Esophagus (tissue), 2 donors: ENCODE measurements at regions not wholly inside any gene's neighbourhood (a gene's known extent, or its start where the extent isn't known, plus 50 kb on each side); places are given as distances from the start of the nearest gene placed in this dataset.

ENCODE experiments used
- H3K27ac ChIP-seq, 2 donors: one replicate each; pipeline ENCODE4 v1.5.1; 2013; ENCODE audit warnings: low read depth in 2 of 2, mild to moderate bottlenecking in 2 of 2, inconsistent platforms in 1 of 2, low read length in 1 of 2, moderate library complexity in 1 of 2
- H3K27me3 ChIP-seq, 2 donors: one replicate each; pipeline ENCODE4 v1.6.1; 2013; ENCODE audit warnings: low read length in 2 of 2, control low read depth in 1 of 2, mild to moderate bottlenecking in 1 of 2; ENCODE audit not compliant: insufficient read depth in 2 of 2, control insufficient read depth in 1 of 2
- H3K36me3 ChIP-seq, 2 donors: one replicate each; pipeline ENCODE4 v1.6.1; 2013; ENCODE audit warnings: low read length in 1 of 2; ENCODE audit not compliant: control insufficient read depth in 2 of 2, insufficient read depth in 2 of 2
- H3K4me1 ChIP-seq, 2 donors: one replicate each; pipeline ENCODE4 v1.6.1; 2013; ENCODE audit warnings: low read length in 1 of 2; ENCODE audit not compliant: control insufficient read depth in 2 of 2, insufficient read depth in 2 of 2
- H3K4me3 ChIP-seq, 2 donors: one replicate each; pipeline ENCODE4 v1.5.1; 2013; ENCODE audit warnings: low read length in 2 of 2, mild to moderate bottlenecking in 2 of 2, low read depth in 1 of 2, moderate library complexity in 1 of 2
- H3K9me3 ChIP-seq, 2 donors: one replicate each; pipeline ENCODE4 v1.6.1; 2013; ENCODE audit warnings: mild to moderate bottlenecking in 2 of 2, low read depth in 1 of 2, low read length in 1 of 2, moderate library complexity in 1 of 2; ENCODE audit not compliant: control insufficient read depth in 2 of 2, insufficient read depth in 1 of 2
- WGBS, 2 donors: extraction: QIAGEN DNeasy Blood & Tissue Kit; methylation state at CpG; one replicate each; pipeline ENCODE4 v1.1.7; 2013; 5-methylcytosine and 5-hydroxymethylcytosine counted together
- donor health status: healthy with polysubstance abuse.
- donor health status: Bipolar disorder and iron deficiency.

DNA sequence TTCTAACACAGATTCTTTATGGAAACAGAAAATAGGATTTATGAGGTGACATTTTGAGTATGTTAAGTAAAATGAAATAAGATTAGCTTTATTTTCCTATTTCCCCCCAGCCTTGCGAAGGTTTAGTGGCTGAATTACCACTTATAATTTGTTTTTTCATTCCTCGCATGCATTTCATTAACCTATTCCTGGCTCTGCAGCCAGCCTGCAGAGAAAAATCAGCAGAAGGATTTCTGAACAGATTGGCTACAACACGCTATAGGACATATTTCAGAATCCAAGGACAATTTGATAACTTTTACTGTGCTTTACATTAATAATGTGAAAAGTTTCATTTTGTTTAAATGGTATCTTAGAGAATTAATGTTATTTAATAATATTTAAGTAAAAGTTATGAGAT is 162.4 kb upstream of the MMS22L start:
- Histone ChIP-seq H3K9me3 (no peaks in the 10 kb centered on the region), H3K27ac (no peak overlapping the region), H3K4me3 (no peak overlapping the region), H3K36me3 (no peaks in the 10 kb centered on the region), H3K4me1 (no peaks in the 10 kb centered on the region), H3K27me3 (no peaks in the 10 kb centered on the region)
- 51 to 54% methylated on average over 3 of the region's 3 CpGs for WGBS, 2 donors

DNA sequence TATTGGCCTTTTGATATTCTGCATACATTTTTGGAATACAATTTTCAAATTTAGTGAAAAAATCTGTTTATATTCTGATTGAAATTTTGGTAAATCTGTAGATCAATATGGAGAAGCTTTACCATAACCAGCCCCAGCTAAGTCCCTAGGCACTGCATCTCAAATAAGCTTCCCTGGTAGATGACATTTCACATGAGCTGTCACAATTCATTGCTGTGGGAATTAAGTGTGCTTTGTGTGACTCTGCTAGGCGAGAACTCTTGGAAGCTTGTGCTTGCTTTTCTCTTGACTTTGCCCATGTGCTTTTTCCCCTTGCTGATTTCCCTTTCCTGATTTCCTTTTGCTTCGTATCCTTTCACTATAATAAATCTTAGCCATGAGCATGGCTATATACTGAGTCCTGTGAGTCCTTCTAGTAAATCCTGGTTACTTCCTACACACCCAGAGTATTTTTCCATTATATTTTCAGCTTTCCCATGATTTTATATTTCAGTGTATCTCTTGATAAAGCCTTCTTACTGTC is 166.5 kb upstream of the MMS22L start:
- H3K36me3 ChIP-seq = no peaks in the 10 kb centered on the region
- no peaks in the 10 kb centered on the region for H3K4me1 ChIP-seq
- H3K4me3 ChIP-seq = no peak overlapping the region
- no peaks in the 10 kb centered on the region for H3K27me3 ChIP-seq
- no peak overlapping the region for H3K27ac ChIP-seq
- H3K9me3 ChIP-seq = no peaks in the 10 kb centered on the region
- WGBS, 2 donors = 48 to 52% methylated on average over 2 of the region's 2 CpGs

DNA sequence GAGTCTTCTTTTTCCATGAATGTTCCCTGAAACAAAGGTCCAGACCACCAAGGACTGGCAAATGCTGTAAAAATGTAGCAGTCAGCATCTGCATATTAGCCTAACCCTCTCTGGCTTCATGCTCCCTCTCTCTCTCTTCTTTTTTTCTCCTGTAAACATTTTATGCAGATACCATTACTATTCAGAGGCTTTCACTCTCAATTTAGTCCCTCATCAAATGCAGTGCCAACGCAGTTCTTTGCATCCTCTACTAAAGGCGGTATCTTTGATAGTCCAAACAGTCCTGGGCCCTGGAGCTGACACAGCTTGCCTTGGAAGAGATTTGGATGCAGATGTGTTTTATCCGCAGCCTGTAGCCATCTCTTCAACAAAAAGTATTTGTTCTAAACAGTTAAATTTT is 167.1 kb upstream of the MMS22L start:
- Histone ChIP-seq H3K36me3 (no peaks in the 10 kb centered on the region), H3K4me3 (no peak overlapping the region), H3K27ac (no peak overlapping the region), H3K4me1 (no peaks in the 10 kb centered on the region), H3K9me3 (no peaks in the 10 kb centered on the region), H3K27me3 (no peaks in the 10 kb centered on the region)
- WGBS, 2 donors = 73 to 81% methylated on average over 3 of the region's 3 CpGs

DNA sequence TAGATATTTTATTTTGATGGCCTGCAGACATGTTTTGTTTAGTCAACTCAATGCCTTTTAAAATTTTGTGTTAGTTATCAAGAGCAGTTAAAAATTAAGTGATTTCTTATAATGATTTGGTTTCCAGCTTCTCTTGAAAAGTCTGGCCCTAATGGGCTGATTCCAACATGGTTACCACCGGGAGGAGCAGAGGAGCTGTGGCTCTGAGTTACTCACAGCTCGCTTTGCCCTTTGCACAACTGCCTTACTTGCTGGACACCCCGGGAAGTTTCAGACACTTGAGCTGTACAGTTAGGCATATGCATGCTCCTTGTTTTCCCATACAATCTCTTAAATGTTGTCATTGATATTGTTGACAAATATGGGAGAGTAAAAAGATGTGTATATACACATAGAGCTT is 173.1 kb upstream of the MMS22L start:
- no peaks in the 10 kb centered on the region for H3K4me1 ChIP-seq
- H3K9me3 ChIP-seq = no peaks in the 10 kb centered on the region
- H3K27ac ChIP-seq = no peak overlapping the region
- H3K36me3 ChIP-seq = no peaks in the 10 kb centered on the region
- H3K4me3 ChIP-seq = no peak overlapping the region
- 54 to 62% methylated on average over 3 of the region's 3 CpGs for WGBS, 2 donors
- peaks cover 0 to 3% of the 10 kb centered on the region in 2 donors for H3K27me3 ChIP-seq

DNA sequence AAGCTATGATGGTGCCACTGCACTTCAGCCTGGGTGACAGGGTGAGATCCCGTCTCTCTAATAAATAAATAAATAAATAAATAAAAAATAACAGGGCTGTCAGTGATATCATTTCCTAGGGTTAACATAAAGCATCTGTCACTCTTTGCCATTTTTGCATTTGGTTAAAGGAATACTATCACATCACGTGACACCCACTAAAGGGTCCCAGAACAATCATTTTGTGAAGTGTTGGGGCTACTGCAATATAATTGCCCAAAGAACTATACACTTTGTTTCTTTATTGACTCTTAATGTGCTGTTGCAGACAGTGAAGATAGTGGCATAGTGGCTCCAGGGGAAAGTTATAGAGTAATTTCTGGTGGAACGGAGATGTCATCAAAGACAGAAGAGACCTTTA is 176.5 kb upstream of the MMS22L start:
- Histone ChIP-seq H3K9me3 (no peaks in the 10 kb centered on the region), H3K27ac (no peak overlapping the region), H3K4me1 (no peaks in the 10 kb centered on the region), H3K36me3 (no peaks in the 10 kb centered on the region), H3K27me3 (peaks cover 0 to 3% of the 10 kb centered on the region in 2 donors), H3K4me3 (no peak overlapping the region)
- 89 to 92% methylated on average over 3 of the region's 3 CpGs for WGBS, 2 donors

DNA sequence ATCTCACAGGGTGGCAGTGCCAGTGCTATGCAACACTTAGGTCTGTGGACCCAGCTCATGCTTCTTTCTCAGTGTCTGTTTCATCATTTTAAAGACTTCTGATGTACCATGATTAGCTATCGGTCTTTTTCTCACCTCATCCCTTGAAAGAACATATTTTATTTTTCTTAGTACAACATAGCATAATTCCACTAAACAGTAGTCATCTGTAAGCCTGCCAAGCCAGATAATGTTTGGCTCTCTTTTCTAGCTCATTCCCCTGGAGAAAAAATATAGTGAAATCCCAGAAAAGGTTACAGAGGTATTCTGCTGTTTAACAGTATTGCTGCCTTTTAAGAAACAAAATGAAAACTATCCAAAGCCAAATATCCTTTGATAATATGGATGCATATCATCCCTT is 177.0 kb upstream of the MMS22L start:
- no peaks in the 10 kb centered on the region for H3K4me1 ChIP-seq
- H3K27me3 ChIP-seq = peaks cover 0 to 3% of the 10 kb centered on the region in 2 donors
- no peaks in the 10 kb centered on the region for H3K9me3 ChIP-seq
- 81 to 82% methylated on average over 1 of the region's 1 CpG for WGBS, 2 donors
- no peak overlapping the region for H3K4me3 ChIP-seq
- no peak overlapping the region for H3K27ac ChIP-seq
- no peaks in the 10 kb centered on the region for H3K36me3 ChIP-seq

DNA sequence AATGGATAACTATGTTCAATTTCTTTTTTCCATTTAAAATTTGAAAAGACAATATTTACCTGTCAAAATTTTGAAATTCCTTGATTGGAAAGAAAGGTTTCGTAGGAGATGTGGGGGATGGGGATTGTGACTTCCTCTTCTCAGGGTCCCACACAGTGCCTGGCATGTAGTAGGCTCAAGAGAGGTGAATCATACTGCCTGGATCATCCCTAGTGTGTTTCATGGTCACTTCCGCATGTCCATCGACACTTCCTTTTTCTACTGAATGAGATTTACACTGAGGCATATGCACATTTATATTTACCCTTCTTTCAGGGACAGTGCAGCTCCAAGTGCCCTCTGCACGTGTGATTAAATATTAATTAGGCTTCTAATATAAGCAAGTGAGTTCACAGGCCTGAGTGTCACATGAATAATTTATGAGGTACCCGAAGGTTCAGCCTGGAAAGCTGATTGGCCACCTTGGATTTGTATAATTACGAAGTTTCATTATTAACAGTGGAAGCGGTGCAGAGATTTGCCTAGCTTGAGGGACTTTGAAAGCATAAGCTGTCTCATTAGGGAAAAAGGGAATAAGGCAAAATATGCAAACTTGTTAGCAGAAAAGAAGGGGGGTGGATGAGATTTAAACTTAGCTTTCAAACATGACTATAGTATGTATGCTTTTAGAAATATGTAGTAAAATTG is 177.5 kb upstream of the MMS22L start:
- WGBS, 2 donors = 71 to 74% methylated on average over 7 of the region's 7 CpGs
- Histone ChIP-seq H3K27me3 (peaks cover 0 to 3% of the 10 kb centered on the region in 2 donors), H3K27ac (no peak overlapping the region), H3K4me3 (no peak overlapping the region), H3K4me1 (no peaks in the 10 kb centered on the region), H3K9me3 (no peaks in the 10 kb centered on the region), H3K36me3 (no peaks in the 10 kb centered on the region)

DNA sequence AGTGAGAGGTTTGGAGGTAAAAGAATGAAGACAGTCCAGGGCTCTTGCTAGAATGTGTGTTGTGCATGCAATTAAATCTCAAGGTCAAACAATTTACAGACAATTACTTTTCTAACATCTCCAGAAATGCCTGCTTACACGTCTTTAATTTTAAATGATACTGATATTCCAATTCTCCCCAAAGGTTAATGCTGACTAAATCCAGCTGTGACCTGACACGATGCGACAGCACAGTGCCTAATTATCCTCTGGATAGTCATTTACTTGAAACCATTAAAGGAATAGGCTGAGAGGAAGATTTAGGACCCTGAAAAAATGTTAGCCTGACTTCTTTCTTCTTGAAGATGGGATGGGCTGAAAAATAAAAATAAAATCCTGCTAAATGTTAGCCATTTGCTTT is 178.2 kb upstream of the MMS22L start:
- 39 to 42% methylated on average over 3 of the region's 3 CpGs for WGBS, 2 donors
- H3K27me3 ChIP-seq = peaks cover 0 to 3% of the 10 kb centered on the region in 2 donors

DNA sequence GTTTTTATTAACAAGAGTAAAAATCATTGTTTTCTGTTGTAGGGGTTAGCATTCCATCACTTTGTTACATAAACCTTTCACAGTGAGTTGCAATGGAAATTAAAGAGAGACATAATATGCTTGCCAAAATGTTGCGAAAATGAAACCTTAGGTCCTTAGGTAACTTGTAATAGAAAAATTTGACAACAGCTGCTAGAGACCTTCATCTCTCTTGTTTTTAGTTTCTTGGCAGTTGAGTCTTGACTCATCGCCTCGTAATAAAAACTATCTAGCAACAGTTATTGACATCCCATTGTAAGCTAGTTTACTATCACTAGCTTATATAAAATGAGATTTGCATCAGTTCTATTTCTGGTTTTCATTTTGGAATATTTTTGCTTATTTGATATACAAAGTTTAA is 179.0 kb upstream of the MMS22L start:
- Histone ChIP-seq H3K9me3 (no peaks in the 10 kb centered on the region), H3K4me1 (no peaks in the 10 kb centered on the region), H3K36me3 (no peaks in the 10 kb centered on the region), H3K27me3 (peaks cover 0 to 3% of the 10 kb centered on the region in 2 donors), H3K27ac (no peak overlapping the region), H3K4me3 (no peak overlapping the region)
- WGBS, 2 donors = 58 to 61% methylated on average over 3 of the region's 3 CpGs

More for the DNA sequence above, 178.2 kb upstream of the MMS22L start:
- H3K9me3 ChIP-seq = no peaks in the 10 kb centered on the region
- no peaks in the 10 kb centered on the region for H3K4me1 ChIP-seq
- H3K4me3 ChIP-seq = no peak overlapping the region
- no peak overlapping the region for H3K27ac ChIP-seq
- H3K36me3 ChIP-seq = no peaks in the 10 kb centered on the region

DNA sequence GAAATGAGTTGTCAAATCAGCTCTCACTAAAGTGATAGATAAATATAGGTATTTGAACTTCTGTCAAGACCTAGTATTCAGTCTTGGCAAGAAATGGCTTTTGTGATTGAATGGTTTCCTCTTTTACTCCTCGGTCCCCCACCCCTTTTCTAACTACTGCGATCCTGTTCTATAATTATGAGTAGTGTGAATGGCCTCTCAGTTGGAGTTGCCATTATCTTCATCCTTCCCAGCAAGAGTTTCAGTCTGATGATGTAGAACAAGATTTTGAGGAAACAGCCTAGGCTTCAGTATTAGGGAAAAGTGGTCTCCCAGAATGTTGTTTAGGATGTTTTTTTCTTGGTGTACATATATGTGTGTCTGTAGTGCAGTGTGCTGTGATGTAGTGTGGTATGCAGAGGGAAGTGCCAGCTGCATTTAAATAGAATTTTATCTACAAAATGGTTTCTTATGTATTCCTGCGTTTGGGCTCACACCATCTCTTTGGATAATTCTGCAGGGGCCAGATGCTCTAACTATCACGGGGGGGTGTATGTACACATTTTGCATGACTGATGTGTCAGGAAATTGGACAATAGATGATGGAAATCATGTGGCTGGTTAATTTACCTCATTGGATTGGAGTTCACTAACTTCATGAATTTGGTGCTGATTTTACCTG is 180.1 kb upstream of the MMS22L start:
- 45 to 49% methylated on average over 4 of the region's 4 CpGs for WGBS, 2 donors
- no peaks in the 10 kb centered on the region for H3K36me3 ChIP-seq
- no peak overlapping the region for H3K4me3 ChIP-seq
- no peaks in the 10 kb centered on the region for H3K4me1 ChIP-seq
- peaks cover 0 to 3% of the 10 kb centered on the region in 2 donors for H3K27me3 ChIP-seq
- H3K27ac ChIP-seq = no peak overlapping the region
- H3K9me3 ChIP-seq = no peaks in the 10 kb centered on the region
